HG02610 (cell line): ENCODE measurements at regions not wholly inside any gene's neighbourhood (a gene's known extent, or its start where the extent isn't known, plus 50 kb on each side); places are given as distances from the start of the nearest gene placed in this dataset.

Source experiments
- ATAC-seq: cut with Tn5 transposase; IDR thresholded peaks from one replicate; pipeline ENCODE4 v1.9.1; 2021; ENCODE audit warnings: mild to moderate bottlenecking, moderate library complexity; ENCODE audit not compliant: unreplicated experiment

DNA sequence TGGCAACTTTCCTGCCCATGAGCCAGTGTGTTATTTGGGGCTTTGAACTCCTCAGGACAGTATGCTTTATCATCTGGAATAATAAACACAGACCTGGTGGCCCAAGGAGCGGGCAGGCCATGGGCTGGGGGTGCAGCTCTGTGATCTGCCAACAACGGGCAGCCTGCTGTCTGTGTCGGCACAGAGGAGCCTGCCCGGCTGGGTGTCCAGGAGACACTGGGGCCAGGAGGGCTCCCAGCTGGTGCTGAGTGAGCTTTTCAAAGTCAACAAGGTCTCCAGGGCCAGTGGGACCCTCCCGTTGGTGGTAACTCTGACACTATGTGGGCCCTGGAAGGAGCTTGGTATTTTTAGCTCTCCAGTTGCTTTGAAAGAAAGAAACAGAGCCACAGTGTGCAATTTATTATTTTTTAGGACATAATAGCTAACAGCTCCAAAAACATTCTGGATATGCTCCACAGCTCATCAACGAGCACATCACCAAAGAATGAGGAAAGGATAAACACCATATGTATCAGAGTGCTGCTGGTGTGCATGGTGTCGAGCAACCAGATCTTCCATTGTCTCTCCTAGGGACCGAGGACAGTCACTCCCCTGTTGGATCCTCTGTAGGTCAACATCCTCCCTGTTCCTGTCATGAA lies 488.7 kb upstream of the USP24 start:
- no peak for ATAC-seq

DNA sequence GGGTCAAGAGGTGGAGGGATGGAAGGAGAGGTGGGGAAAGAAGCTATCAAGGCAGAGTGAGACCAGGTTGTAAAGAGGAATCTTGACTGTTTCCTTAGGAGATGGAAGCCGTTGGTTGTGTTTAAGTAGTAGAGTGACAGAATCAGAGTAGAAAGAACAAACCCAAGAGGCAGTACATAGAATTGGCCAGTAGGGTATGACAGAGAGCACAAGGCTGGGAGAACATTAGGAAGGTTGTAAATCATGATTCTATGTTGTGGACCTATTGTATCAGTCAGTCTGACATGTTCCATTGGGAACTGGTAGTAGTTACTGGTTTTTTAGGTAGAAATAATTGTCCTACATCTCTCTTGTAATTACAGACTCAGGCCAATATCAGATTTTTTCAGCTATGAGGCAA lies 486.9 kb upstream of the USP24 start:
- ATAC-seq, result peak; percentile 84

DNA sequence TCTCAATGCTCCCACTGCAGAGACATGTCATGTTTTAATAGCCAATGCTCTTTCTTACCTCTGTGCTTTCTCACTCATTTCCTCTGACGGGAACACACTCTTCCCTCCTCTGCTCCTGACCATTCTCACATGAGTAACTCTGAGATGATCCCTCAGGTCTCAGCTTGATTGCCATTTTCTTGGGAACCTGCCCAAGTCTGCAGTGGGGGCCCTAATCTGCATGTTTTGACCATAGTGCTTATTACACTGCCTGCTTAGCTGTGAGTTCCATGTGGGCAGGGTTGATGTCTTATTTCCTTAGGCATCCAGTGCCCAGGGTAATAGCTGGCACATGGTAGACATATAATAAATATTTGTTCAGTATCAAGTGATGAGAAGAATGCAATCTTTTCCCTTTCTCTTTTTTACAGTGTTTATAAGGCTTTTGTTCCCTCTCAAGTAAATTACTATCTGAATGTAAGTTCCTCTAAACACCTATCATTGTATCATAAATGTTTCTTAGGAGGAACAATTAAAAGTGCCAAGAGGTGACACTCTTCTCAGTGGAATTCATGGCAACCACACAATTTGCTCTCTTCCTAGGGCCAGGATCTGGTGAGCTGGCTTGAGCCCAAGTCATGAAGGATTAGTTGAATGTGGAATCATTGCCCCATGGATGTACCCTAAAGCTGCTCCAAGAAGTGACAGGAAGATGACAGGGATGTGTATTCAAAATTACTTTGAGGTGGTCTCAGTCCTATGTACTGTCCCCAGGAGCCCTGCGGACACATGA lies 485.4 kb upstream of the USP24 start:
- no peak for ATAC-seq

DNA sequence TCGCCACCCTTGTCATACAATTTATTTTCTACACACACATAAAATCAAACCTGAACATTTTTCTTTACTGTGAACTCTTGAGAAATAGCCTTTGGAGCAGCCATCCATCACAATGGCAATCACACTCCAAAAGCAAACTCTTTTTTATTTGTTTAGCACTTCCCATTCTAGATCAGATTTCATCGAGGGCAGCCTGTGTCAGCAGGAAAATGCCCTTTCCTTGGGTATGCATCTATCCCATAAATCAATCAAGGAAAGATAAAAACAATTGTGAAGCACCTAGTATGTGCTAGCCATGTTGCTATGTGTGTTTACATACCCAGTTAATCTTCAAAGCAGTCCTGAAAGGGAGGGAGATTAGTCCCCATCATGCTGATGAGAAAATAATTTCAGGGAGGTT lies 484.1 kb upstream of the USP24 start:
- no peak for ATAC-seq

DNA sequence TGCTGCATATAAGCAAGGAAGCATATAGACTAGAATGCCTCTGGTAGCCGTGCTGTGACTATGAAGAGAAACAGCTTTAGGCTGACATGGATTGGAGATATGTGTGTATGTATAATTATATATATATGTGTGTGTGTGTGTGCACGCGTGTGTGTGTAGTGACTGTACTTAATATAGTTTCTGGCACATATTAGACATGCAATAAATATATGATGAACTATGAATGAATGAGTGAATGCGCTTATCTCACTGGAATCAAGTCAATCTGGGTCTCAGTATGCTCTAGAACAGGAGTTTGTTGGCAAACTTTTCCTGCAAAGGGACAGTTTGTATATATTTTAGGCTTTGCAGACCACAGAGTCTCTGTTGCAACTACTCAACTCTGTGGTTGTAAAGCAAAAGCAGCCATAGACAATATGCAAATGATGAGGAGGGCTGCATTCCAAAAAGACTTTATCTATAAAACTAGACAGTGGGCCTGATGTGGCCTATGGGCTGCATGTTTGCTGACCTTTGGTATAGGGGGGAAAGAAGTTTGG lies 482.9 kb upstream of the USP24 start:
- no peak for ATAC-seq

DNA sequence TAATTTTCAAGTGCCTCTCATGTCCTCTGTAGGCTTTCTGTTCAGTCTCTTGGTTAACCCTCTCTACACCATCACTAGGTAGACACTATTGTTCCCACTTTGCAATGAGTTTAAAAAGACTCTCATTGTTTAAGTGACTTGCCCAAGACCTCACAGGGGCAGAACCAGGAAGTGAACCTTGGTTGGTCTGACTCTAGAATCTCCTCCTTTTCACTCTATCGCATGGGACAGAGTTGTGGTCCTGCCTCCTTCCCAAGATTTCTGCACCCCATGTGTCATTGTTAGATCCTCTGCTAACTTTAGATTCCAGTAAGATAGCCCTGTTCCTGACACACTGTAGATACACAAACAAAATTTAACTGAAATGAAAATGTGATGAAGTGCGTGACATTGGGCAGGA lies 481.7 kb upstream of the USP24 start:
- ATAC-seq, result no peak

DNA sequence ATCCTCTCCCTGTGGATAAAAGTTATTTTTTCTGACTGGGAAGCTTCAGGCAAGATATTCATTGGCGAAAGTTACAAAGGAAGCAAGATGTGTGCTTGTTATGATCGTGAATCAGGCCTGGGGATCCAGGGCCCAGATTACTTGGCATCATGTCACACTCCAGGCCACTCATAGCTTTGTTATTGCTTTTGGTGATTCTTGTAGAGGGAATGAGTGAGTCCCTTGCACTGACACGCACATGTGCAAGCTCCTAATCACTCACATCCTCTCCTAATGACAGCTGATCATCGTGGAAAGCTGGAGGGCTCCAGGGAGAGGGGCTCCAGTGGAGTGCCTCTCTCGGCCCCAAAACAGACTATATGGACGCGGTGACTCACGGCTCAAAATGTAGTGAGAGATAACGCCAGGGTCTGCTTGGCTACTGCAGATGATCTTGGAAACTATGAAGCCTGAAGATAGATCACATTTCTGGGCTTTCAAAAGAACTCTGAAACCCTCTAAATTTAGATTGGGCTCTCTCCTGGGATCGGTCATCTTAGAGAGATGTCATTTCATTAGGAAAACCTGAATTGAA lies 481.1 kb upstream of the USP24 start:
- ATAC-seq, result no peak

DNA sequence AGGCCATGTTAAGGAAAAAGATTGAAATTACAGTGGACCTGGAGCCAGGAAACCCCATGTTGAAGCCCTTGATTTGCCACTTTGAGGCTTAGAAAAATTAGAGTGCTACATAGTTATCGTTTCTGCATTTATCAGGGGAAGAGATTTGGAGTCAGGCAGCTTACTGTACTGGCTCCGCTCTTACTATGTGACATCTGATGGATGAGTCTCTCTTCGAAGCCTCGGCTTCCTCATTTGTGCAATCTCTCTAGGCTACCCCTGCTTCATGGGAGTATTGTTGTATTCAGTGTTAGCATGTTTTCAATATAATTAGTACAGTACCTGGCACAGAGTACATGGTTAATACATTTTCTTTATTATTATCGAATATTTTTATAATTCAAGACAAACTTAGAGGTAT lies 480.4 kb upstream of the USP24 start:
- no peak for ATAC-seq

DNA sequence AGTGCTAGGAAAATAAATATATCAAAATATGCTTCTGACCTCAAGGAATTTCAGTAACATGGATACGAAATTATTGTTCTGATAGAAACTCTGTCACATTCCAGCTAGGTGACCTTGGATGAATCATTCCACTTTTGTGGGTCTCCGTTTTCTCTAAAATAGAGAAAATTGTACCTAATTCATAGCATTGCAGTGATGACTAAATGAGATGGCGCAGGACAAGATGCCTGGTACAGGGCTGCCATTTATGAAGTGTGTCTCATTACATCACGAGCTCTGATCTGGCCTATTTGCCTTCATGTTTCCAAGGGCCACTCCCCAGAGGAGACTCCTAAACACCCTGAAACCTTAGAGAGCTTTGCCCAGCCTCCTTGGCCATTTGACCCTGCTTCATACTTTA lies 480.0 kb upstream of the USP24 start:
- ATAC-seq, result no peak

DNA sequence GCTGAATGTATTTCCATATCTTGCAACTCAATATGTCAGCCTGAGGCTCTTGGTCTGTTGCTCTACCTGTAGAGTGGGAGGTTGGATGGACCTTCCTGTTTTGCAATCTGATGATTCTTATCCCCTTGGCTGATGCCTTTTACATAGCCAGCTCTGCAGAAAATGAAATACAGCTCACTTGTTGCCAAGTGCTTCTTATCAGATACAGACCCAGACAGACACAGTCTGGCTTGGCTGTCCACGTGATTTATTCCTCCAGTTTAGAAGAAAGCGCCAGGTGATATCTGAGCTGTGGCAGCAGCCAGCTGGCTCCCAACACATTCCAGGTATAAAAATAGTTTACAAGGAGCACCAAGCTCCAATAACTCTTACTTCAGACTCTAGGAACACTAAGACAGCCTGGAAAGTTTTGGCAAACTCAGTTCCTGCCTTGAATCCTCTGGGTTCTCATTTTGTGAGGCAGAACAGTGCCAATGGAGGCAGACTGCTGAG lies 479.2 kb upstream of the USP24 start:
- ATAC-seq, result no peak

DNA sequence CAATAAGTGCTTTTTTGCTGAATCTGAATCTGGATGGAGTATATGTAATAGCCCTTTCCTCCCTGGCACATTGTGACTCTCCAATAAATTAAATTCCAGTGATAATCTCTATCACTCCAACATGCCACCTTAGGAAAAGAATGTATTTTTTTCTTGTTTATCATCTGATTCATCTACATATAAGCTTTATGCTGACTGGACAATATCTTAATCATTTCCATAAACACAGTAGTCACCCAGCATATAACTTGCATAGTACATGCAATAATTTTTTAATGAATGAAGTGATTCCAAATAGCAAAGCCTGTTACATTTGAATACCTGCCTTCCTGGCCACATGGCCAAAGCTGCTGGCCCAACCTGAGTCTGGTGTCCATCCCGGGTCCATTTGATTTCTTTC lies 477.6 kb upstream of the USP24 start:
- no peak for ATAC-seq

DNA sequence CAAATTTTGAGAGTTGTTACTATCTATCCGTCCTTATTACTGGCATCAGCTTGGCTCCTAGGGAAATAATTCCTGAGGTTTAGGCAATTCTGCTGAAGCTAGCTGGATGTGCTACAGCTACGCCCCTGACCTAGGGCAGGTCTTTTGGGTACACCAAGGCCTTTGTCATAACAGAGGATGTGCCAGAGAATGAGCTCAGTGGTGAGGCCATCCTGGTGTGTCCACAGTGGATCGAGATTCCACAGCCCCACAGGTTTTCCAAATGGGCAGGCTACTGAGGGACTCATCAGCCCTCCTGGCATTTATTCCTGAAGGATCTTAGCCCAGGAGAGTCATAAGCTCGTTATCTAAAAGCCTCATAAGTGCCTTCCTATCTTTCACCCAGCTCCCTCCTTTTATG lies 475.2 kb upstream of the USP24 start:
- ATAC-seq, result no peak

DNA sequence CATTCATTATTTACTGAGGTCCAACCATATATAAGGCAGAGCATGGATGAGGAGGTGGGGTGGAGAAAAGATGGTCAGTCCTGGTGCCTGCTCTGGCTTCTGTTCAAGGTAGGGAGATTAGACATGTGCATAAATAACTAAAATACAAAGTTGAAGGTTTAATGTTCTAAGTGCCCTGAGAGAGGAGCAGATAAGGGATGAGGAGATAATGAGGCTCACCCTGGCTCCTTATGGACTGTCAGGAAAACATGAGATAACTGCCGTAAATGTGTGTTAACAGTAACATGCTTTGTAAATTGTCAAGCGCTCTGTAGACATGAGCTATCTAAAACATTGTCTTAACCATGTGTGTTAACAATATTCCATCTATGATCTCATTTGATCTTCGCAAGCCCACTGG lies 474.6 kb upstream of the USP24 start:
- no peak for ATAC-seq

DNA sequence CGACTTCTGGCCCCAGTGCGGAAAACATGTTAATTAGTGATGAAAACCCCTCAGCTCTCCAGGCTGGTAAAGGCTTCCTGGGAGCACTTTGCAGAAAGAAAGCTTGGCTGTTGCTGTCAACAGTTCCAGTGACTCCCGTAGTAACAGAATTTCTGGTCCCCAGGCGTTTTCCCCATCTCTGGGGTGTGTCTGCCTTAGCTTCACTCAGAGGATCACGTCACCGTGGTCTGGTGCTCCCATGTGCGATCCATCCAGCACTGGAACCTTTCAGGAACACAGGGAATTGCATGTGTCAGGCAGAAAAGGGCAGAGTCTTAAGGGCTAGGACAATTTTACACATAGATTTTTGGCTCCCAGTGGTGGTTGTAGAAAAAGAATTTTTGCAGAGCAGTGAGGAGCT lies 470.4 kb upstream of the USP24 start:
- ATAC-seq, result no peak

DNA sequence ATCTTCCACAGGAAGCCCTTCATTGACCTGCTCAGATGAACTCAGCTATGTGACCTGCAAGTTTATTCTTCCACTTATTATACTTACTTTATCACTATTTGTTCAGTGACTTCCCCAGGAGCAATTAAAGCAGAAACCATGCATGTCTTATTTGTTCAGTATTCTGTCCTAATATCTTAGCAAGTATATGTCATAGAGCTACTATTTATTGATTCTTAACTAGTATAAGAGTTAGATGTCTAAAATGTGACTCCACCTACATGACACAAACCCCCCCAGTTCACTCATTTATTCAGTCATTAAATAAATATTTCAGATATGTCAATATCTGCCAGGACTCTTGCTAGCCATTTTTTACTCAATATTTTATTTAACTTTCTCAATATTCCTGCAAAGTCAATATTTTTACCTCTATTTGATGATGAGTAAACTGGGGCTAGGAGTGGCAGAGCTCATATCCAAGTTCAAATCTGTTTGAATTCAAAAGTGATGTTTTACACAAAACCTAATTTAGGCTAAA lies 469.0 kb upstream of the USP24 start:
- ATAC-seq, result no peak

DNA sequence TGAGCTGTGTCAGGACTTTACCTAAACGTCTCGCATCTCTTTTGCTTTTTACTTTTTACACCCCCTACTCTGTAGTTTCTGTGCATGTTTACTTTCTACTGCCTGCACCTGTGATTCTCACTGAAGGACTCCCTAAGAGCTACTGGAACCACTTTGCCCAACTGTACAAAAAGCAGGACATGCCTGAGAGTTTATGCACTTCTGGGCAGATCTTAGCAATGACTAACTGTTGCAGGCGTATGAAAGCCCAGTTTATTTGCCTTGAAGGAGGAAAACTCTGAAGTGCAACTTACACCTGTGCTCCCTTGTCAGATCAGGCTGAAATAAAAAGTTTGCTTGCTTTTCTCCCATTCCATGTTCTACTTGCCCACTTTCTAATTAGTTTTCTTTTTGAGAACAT lies 467.0 kb upstream of the USP24 start:
- ATAC-seq, result no peak

DNA sequence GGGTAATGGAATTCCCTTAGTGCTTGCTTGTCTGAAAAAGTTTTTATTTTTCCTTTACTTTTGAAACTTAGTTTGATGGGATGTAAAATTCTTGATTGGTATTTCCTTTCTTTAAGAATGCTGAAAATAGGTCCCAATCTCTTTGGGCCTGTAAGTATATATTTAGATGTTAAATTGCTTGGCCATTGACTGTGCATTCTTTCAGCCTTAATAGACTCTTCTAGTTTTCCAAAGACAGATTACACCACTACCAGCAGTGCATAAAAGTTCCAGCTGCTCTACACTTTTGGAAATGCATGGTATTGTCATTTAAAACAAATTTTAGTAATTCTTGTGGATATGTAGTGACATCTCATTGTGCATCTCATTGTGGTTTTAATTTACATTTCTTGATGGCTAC lies 464.8 kb upstream of the USP24 start:
- no peak for ATAC-seq

DNA sequence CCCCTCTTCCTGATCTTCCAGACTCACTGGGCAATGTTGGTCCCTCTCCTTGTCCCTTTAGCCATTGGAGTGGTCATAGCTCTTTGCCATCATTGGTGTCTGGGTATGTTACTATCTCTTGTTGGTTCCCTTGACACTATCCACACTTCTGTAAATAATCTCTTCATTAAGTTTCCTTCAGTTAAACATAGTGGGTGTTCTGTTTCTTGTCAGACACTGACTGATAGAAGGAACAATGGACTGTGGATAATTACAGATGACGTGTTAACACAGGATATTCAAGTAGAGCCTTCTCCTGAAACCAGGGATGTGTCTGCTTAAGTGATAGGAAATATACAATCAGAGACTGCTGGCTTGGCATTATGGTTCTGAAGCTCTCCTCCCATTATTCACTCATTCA lies 458.3 kb upstream of the USP24 start:
- no peak for ATAC-seq

DNA sequence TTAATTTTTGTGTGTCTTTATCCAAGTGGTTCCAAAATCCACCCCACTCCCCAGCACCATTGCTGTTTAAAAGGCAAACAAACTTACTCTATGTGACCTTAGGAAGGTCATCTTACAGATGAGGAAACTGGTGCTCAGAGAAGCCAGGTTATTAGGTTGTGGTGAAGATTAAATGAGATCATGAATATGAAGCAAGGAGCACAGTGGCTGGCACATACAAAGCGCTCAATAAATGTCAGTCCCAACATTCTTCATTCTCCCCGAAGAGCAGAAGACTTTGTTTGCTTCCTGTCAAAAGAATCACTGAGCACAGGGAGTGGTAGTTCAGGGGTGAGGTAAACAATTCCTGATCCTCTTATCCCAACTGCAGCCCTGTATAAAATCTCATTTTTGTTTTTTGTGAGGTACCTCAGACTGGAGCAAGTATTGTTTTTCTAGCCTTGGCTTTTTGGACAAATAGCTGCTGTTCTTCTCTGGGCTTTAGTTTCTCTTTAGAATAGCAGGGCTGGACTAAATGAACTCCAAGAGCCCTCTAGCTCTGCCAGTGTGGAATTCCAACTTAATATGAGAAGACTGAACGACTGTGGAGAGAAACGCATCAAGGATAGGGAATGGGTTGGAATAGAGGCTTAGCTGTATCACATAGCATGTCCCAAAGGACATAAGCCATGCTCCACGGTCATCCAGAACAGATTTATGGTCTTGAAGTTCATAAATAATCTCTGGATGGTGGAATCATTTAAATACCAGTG lies 455.3 kb upstream of the USP24 start:
- ATAC-seq, result no peak

DNA sequence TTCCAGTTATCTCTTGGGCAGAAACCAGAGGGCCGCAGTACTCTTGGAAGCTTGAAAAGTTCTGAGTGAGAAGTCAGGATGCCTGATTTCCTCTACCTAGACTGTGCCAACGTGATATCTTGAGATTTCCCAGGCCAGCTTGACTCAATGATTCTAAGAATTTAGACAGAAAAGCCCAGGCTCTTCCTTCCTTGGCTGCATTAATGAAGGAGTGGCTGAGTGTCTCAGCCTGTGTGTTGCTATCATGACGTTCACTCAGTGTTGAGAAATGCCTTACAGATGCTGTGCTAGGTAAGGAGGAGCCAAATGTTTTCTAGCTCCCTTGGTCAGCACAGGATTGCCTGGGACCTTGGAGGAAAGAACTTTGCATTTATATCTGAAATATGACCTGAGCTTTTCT lies 454.1 kb upstream of the USP24 start:
- no peak for ATAC-seq

DNA sequence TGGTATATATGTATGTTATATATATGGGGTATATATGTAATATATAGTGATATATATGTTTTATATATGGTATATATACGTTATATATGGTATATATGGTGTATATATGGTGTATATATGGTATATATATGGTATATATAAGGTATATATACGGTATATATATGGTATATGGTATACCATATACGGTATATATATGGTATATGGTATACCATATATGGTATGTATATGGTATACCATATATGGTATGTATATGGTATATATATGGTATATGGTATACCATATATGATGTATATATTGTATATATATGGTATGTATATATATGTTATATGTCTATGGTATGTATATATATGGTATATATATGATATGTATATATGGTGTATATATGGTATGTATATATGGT lies 447.7 kb upstream of the USP24 start:
- no peak for ATAC-seq
